GM19438 (cell line): ENCODE measurements at regions not wholly inside any gene's neighbourhood (a gene's known extent, or its start where the extent isn't known, plus 50 kb on each side); places are given as distances from the start of the nearest gene placed in this dataset.
A peak's percentile ranks its signal among the peaks of the same experiment; 100 is the strongest.

Source experiments
- ATAC-seq: cut with Tn5 transposase; IDR thresholded peaks from one replicate; pipeline ENCODE4 v1.9.1; 2021; ENCODE audit warnings: low read depth; ENCODE audit not compliant: unreplicated experiment

GRCh38 chr6:15882345-15882744 lies 219.5 kb upstream of the DTNBP1 start:
- ATAC-seq: no peak

GRCh38 chr6:15881150-15881549 lies 218.3 kb upstream of the DTNBP1 start:
- no peak for ATAC-seq

GRCh38 chr6:15880262-15880973 lies 217.6 kb upstream of the DTNBP1 start:
- peak; percentile 53 for ATAC-seq

- ATAC-seq: peak; percentile 77
Measured at GRCh38 chr6:15879371-15880261, 216.8 kb upstream of the DTNBP1 start.

DNA sequence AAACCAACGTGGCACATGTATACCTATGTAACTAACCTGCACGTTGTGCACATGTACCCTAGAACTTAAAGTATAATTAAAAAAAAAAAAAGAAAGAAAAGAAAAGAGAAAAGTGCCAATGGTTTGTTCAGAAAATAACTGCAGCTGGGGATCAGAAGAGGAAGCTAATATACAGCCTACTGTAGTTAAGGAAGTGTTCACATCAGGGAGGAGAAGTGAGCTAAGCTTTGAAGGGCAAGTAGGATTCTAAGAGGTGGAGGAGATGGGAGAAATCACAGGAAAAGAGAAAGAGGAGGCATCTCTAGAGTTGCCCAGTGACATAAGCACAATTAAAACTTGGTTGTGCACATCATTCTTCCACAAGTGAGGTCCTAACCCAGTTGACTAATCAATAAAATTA lies 214.4 kb upstream of the DTNBP1 start:
- ATAC-seq: no peak

- ATAC-seq: no peak
Measured at GRCh38 chr6:15876406-15876805, 213.6 kb upstream of the DTNBP1 start.

DNA sequence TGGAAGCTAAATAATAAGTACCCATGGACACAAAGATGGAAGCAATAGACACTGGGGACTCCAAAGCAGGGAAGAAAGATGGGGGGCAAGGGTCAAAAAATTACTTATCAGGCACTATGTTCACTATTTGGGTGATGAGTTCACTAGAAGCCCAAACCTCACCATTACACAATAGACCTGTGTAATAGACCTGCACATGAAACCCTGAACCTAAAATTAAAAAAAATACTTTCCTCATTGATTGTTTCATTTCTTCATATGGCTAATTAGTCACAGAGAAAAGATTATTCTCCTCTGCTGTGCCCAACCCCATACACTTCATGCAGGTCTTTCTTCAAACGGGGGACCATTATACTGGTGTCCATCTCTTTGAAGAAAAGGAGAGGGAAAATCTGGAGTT lies 213.0 kb upstream of the DTNBP1 start:
- ATAC-seq: no peak

- no peak for ATAC-seq
Measured at GRCh38 chr6:15874821-15875220, 212.0 kb upstream of the DTNBP1 start.

- no peak for ATAC-seq
Measured at GRCh38 chr6:15874326-15874725, 211.5 kb upstream of the DTNBP1 start.

DNA sequence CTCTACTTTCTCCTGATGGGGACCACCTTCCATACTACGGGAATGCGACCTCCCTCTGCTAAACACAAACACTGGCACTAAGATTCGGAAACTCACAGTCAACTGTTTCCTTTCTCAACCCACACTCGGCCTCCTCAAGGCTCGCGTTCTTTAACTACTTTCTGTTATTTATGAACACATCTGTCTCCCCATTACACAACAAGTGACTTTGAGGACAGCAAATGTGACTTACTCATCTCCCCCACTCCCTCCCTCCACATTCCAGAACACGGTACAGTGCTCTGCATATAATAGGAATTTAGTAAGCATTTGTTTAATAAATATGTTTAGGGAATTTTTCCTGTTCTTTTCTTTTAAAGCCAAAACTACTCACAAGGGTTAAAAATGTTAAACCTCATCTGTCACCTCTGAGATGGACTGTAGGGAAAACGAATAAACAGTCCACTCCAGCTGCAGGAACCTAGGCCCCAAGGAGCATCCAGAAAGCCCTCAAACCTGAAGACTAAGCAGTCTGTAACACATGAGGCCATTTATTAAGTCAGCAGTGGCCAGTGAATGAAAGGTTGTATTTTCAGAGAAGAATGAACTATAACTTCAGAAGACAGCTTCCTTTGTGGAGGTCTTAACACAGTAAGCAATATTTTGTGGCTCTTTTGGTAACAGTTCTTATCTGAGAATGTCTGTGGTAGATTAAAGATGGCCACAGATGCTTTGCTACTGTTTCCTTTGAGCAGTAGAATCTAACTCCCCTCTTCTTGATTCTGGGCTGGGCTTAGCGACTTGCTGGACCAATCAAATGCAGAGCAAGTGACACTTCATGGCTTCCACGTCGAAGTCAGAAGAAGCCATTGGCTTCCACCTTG lies 209.6 kb upstream of the DTNBP1 start:
- ATAC-seq: no peak

DNA sequence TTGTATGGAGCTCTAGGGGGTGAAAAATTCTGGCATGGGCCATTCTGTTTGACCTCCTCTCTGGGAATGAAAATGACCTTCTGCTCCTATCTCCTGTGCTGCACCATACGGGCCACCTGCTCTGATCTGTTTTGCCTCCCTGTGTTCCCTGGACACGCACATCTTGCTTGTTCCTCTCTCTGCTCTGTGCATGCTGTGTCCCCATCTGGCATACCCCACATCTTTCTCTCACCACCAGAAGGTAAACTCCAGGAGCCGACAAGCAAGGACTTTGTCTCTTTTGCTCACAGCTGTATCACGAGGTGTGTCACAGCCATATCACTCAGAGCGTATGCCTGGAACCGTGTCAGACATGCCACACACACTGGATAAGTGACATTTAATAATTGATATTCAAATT lies 208.4 kb upstream of the DTNBP1 start:
- no peak for ATAC-seq

GRCh38 chr6:15870333-15871043 lies 207.7 kb upstream of the DTNBP1 start:
- no peak for ATAC-seq

DNA sequence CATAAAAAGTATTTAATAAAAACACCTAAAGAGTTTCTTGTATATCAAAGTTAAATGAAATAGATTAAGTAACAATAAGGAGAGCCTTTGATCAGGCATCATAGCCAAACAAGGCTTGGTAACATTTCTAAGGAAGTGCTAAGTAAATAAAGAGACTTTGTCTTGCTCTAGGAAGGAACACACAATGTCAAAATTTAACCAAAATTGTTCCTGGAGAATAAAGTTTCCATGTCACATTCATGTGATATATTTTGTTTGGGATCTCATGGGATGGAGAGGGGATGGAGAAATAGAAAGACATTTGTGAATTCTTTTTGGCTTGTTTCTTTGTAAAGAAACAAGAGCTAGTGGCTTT lies 201.9 kb upstream of the DTNBP1 start:
- no peak for ATAC-seq

GRCh38 chr6:15864038-15864707 lies 201.3 kb upstream of the DTNBP1 start:
- no peak for ATAC-seq

GRCh38 chr6:15862810-15863209 lies 200.0 kb upstream of the DTNBP1 start:
- ATAC-seq: no peak

- no peak for ATAC-seq
Measured at GRCh38 chr6:15861486-15861885, 198.7 kb upstream of the DTNBP1 start.

GRCh38 chr6:15854826-15855710 lies 192.2 kb upstream of the DTNBP1 start:
- no peak for ATAC-seq

- ATAC-seq: no peak
Measured at GRCh38 chr6:15854378-15854777, 191.6 kb upstream of the DTNBP1 start.

DNA sequence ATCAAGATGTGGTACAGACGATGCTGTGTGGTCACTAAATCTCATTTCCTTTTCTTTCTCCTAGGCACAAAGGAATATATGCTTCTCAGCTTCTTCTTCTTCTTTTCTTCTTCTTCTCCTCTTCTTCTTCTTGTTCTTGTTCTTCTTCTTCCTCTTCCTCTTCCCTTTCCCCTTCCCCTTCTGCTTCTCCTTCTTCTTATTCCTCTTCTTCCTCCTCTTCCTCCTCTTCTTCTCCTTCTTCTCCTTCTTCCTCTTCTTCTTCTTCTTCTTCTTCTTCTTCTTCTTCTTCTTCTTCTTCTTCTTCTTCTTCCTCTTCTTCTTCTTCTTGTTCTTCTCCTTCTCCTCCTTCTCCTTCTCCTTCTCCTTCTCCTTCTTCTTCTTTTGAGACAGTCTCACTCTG lies 190.4 kb upstream of the DTNBP1 start:
- no peak for ATAC-seq
